ENCODE measurements at regions not wholly inside any gene's neighbourhood (a gene's known extent, or its start where the extent isn't known, plus 50 kb on each side); places are given as distances from the start of the nearest gene placed in this dataset.

- TF ChIP-seq CTCF (IDR thresholded peaks at IDR 0.05) (no peak), POLR2A (IDR thresholded peaks at IDR 0.05) (no peak)
Observed at GRCh38 chr9:129254566-129255287, 76.7 kb upstream of the IER5L start.
